ENCODE measurements at regions not wholly inside any gene's neighbourhood (a gene's known extent, or its start where the extent isn't known, plus 50 kb on each side); places are given as distances from the start of the nearest gene placed in this dataset.

GRCh38 chr21:16074950-16075489 lies 345.2 kb downstream of the USP25 start:
- no peak for DNase-seq

- no peak for DNase-seq
Measured at GRCh38 chr21:16075649-16076282, 346.0 kb downstream of the USP25 start.

GRCh38 chr21:16076465-16076864 lies 346.7 kb downstream of the USP25 start:
- no peak for DNase-seq

- DNase-seq = no peak
Measured at GRCh38 chr21:16078382-16078781, 348.6 kb downstream of the USP25 start.

DNA sequence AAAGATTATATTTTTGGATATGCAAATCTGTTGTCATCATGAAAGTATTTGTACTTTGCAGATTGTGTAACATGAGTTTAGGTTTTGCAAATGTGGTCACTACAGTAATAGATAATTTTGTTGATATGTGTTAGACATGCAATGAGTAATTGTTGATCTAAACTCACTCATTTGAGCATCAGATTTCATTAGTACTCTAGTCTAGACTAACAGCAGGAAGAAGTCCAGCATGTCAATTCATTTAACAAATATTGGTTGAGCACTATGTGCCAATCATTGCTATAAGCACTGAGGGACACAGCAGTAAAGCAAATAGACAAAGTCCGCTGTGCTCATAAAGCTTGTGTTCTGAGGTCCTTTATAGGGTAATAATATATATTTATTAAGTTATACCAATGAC lies 350.0 kb downstream of the USP25 start:
- no peak for DNase-seq

DNA sequence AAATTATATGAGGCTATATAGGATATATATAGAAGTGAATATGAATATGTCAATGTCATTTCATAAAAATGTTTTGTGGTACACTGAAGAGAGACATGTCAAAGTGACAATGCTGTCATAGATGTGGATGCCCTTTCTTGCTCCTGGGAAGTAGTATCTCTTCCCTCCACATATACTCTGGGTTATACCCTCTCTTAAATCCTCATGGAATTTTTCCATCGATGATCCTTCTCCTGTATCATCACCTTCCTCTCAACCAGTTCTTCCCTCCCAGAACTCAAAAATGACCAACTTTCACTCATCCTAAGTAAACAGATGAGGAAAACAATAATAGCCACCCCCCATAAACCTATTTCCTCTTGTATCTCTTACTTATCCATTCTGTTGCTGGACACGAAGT lies 351.5 kb downstream of the USP25 start:
- DNase-seq = no peak

GRCh38 chr21:16082038-16082816 lies 352.4 kb downstream of the USP25 start:
- no peak for DNase-seq

DNA sequence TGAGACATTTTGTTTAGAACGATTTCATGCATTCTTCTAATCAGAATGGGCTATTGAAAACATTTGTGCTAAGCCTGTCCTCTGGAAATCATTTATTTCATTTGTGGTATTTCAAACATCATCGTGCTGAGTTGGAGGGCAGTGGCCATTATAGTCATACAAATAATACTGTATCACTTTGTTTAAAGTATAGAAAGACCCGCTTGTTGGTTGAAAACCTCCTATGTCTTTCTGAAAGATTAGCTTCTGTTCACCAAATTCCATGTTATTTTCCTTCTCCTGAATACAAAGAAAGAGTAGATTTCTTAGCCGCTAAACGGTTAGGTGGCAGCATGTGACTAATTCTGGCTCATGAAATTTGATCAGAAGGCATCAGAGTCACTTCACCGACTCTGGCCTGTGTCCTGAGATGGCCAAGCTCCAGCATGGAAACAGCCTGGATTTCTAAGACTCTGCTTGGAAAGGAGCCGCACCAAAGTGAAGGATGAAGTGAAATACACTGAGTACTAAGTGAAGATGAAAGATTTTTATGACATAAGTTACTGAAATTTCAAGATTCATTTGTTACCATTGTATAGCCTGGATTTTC lies 355.1 kb downstream of the USP25 start:
- DNase-seq = no peak

GRCh38 chr21:16085421-16085820 lies 355.6 kb downstream of the USP25 start:
- no peak for DNase-seq

- no peak for DNase-seq
Measured at GRCh38 chr21:16086121-16086520, 356.3 kb downstream of the USP25 start.

- DNase-seq = no peak
Measured at GRCh38 chr21:16086936-16087335, 357.2 kb downstream of the USP25 start.

DNA sequence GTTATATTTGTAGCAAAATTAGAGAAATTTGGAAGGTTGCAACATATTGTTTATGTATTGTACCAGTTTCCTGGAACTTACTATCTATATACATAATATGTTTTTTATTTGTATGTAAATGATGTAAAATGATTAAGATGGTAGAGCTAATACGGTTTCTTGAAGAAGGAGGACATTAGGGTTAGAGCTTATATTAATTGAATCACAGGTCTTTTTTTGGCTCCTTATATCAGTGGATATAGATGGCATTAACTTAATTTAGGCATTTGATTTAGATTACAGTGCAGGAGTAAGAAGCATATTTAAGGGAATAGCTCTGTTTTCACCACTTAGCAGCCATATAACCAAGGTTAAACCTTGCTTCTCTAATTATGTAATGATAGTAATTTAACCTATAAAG lies 357.7 kb downstream of the USP25 start:
- DNase-seq = no peak

GRCh38 chr21:16088056-16088455 lies 358.3 kb downstream of the USP25 start:
- peak; percentile 98 for DNase-seq

DNA sequence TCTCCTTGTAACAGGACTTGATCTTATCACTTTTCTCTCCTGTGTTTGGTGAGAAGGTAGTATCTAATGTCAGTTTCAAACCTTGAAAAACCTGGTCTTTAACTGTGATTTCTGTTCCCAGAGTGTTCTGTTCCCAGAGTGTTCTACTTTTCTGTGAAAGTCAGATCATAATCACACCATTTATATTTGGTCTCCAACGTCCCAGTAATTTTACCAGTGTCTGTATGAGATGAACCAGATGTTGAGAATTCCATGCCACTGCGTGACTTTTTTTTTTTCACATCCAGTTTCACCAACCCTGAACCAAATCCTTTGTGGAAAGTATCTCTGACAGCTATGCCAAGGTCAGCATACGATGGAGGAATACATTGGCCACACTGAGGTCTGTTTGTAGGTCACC lies 365.2 kb downstream of the USP25 start:
- DNase-seq = no peak

- no peak for DNase-seq
Measured at GRCh38 chr21:16096988-16097387, 367.2 kb downstream of the USP25 start.

- no peak for DNase-seq
Measured at GRCh38 chr21:16102113-16102512, 372.3 kb downstream of the USP25 start.

- no peak for DNase-seq
Measured at GRCh38 chr21:16108561-16109075, 378.8 kb downstream of the USP25 start.

GRCh38 chr21:16113052-16113715 lies 383.4 kb downstream of the USP25 start:
- no peak for DNase-seq

- DNase-seq = no peak
Measured at GRCh38 chr21:16115461-16115860, 385.7 kb downstream of the USP25 start.

GRCh38 chr21:16116069-16116468 lies 386.3 kb downstream of the USP25 start:
- no peak for DNase-seq

- no peak for DNase-seq
Measured at GRCh38 chr21:16116798-16117197, 387.0 kb downstream of the USP25 start.

DNA sequence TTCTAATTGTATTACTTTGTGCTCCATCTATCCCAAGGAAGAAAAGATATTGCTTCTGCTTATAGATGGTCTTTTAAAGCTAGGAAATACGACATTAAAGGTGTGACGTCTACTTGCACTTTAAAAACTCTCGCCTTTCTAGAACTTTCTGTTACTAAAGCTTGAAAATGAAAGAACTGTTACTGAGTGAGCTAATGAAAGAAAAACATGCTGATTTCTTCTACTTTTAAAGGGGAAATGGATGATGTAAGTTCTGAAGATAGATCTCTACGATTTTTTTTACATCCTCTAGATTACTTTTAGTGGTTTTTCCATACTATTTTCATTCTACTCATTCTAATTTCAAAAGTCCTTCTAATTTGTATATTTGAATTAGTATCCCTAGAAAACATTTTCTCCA lies 387.5 kb downstream of the USP25 start:
- DNase-seq = peak; percentile 47

All from NCI-H526 treated with DMSO at 0.1 percent for 48 hours (cell line).